H1 (cell line): ENCODE measurements at regions not wholly inside any gene's neighbourhood (a gene's known extent, or its start where the extent isn't known, plus 50 kb on each side); places are given as distances from the start of the nearest gene placed in this dataset.

Experiments used
- CHD1 ChIP-seq: IDR thresholded peaks from 2 replicates; pipeline ENCODE4 v1.6.1; 2012; ENCODE audit warnings: low read depth, low read length, improper control_type of control experiment
- CTCF ChIP-seq, 3 experiments: IDR thresholded peaks; 1 replicate in 2 of 3; 2 replicates in 1 of 3; pipeline versions ENCODE4 v1.5.1 to v1.6.1; 2011; ENCODE audit warnings: low read length in 3 of 3, mild to moderate bottlenecking in 3 of 3, inconsistent platforms in 2 of 3, low read depth in 1 of 3, moderate library complexity in 1 of 3; ENCODE audit not compliant: insufficient read depth in 1 of 3; ENCODE audit errors: control extremely low read depth in 1 of 3
- EZH2 ChIP-seq: fragments of 200-600 bp; sonication (generic); IDR thresholded peaks from 2 replicates; pipeline ENCODE4 v1.7.1; 2012; ENCODE audit warnings: low read depth, mild to moderate bottlenecking, moderate library complexity, low read length, inconsistent platforms; ENCODE audit not compliant: severe bottlenecking
- JUND ChIP-seq: IDR thresholded peaks from 2 replicates; pipeline ENCODE4 v1.6.1; 2011; ENCODE audit warnings: mild to moderate bottlenecking, improper control_type of control experiment, low read length
- MAX ChIP-seq: IDR thresholded peaks from 2 replicates; pipeline ENCODE4 v1.6.1; 2012; ENCODE audit warnings: inconsistent platforms
- POLR2A ChIP-seq, 2 experiments: IDR thresholded peaks; 1 replicate in 1 of 2; 2 replicates in 1 of 2; pipeline ENCODE4 v1.6.1; 2011; ENCODE audit warnings: low read depth in 2 of 2, low read length in 2 of 2, mild to moderate bottlenecking in 2 of 2; ENCODE audit errors: control extremely low read depth in 1 of 2
- POU5F1 ChIP-seq: IDR thresholded peaks from 2 replicates; pipeline ENCODE4 v1.6.1; 2011; ENCODE audit warnings: low read depth, mild to moderate bottlenecking, low read length, moderate library complexity
- SIN3A ChIP-seq, 2 experiments: IDR thresholded peaks in 1 of 2; conservative IDR thresholded peaks in 1 of 2; 2 replicates each; pipeline ENCODE4 v1.6.1; 2011 to 2012; ENCODE audit warnings: low read length in 2 of 2, improper control_type of control experiment in 1 of 2, low read depth in 1 of 2, mild to moderate bottlenecking in 1 of 2
- SIX5 ChIP-seq: IDR thresholded peaks from 2 replicates; pipeline ENCODE4 v1.6.1; 2011; ENCODE audit warnings: mild to moderate bottlenecking, low read depth, low read length
- TAF1 ChIP-seq: IDR thresholded peaks from 2 replicates; pipeline ENCODE4 v1.6.1; 2011; ENCODE audit warnings: mild to moderate bottlenecking, low read depth, low read length

DNA sequence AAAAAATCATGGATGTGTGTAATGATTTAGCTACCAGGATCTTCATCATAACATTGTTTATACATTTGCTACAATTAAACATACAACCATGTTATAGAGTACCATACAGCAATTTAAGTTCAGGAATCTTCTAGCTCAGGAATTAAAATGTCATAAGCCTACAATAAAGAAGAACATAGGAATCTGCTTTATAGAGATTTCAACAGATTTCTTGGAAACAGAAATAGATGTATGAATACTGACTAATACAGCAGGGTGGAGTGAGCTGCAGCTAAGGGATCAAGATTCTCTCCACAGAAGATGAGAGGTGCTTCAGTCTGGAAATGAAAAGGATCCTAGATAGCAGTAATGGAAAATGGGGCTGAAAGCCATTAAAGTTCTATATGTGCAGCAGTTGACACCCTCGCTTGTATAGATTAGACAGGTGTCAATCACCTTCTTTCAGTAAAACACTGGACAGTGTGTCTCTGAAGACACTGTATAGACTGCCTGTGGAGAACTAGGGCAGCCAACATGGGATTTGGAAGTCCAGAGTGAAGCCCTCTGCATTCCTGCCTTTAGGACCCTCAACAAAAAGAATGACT is 73.9 kb downstream of the DNTTIP2 start:
- no peak for TF ChIP-seq MAX
- TF ChIP-seq SIX5 = no peak
- no peak for TF ChIP-seq JUND
- no peak for TF ChIP-seq TAF1
- no peak for TF ChIP-seq POLR2A (IDR thresholded peaks at IDR 0.05; ENCODE audit: control extremely low read depth in 1 of 2, low read depth in 2 of 2, low read length in 2 of 2)
- TF ChIP-seq CHD1 = no peak
- no peak for TF ChIP-seq POU5F1
- TF ChIP-seq CTCF (IDR thresholded peaks at IDR 0.05; ENCODE audit: control extremely low read depth in 1 of 3, insufficient read depth in 1 of 3, low read depth in 1 of 3, low read length in 3 of 3) = no peak
- TF ChIP-seq EZH2 = no peak
- no peak for TF ChIP-seq SIN3A (conservative IDR thresholded peaks at IDR 0.05 in 1 of 2, IDR thresholded peaks at IDR 0.05 in 1 of 2; ENCODE audit: low read depth in 1 of 2, low read length in 2 of 2)
